Right lobe of liver (tissue), 6 donors: ENCODE measurements at regions not wholly inside any gene's neighbourhood (a gene's known extent, or its start where the extent isn't known, plus 50 kb on each side); places are given as distances from the start of the nearest gene placed in this dataset.

Experiments used
- ATAC-seq, 4 donors: fragments of 200-7000 bp; cut with Tn5 transposase; one replicate each; pipeline ENCODE4 v1.9.1; 2020; ENCODE audit warnings: mild to moderate bottlenecking in 4 of 4, moderate library complexity in 4 of 4
- DNase-seq, 3 donors: peaks; one replicate each; pipeline ENCODE4 v3.0.0-alpha.2; 2020
- H3K27ac ChIP-seq, 3 donors: fragments of 200-600 bp; one replicate each; pipeline ENCODE4 v1.8.0; 2022
- H3K27me3 ChIP-seq, 2 donors: fragments of 200-600 bp; one replicate each; pipeline ENCODE4 v1.8.0; 2022
- H3K36me3 ChIP-seq, 4 donors: fragments of 200-600 bp; sonication (generic) in 1 of 4; one replicate each; pipeline versions ENCODE4 v1.5.1 to v1.8.0; 2017 to 2022; ENCODE audit warnings: control low read depth in 1 of 4
- H3K4me1 ChIP-seq, 4 donors: fragments of 200-600 bp; sonication (generic) in 1 of 4; one replicate each; pipeline versions ENCODE4 v1.5.1 to v1.8.0; 2017 to 2022; ENCODE audit warnings: control low read depth in 1 of 4
- H3K4me3 ChIP-seq, 3 donors: fragments of 200-600 bp; one replicate each; pipeline ENCODE4 v1.8.0; 2022
- H3K9me3 ChIP-seq, 4 donors: fragments of 200-600 bp; sonication (generic) in 1 of 4; one replicate each; pipeline versions ENCODE4 v1.5.1 to v1.8.0; 2017 to 2022; ENCODE audit warnings: control low read depth in 1 of 4
- CTCF ChIP-seq, 4 donors: fragments of 200-600 bp in 3 of 4; fragments of 450-650 bp in 1 of 4; IDR thresholded peaks; one replicate each; pipeline versions ENCODE4 v1.5.1 to v1.8.0; 2016 to 2022; ENCODE audit warnings: antibody characterized with exemption in 4 of 4, mild to moderate bottlenecking in 2 of 4
- POLR2A ChIP-seq: fragments of 450-650 bp; IDR thresholded peaks from one replicate; pipeline ENCODE4 v1.6.1; 2017; ENCODE audit warnings: antibody characterized with exemption, mild to moderate bottlenecking
- WGBS: methylation state at CpG from one replicate; pipeline ENCODE4 v1.1.6; 2018; ENCODE audit warnings: low coverage, low lambda C conversion rate; ENCODE audit not compliant: insufficient coverage; ENCODE audit errors: missing lambda C conversion rate; 5-methylcytosine and 5-hydroxymethylcytosine counted together
- intact Hi-C, 2 donors: fragments of 100-400 bp; cut with DNase I; formaldehyde crosslinking; loops; one replicate each; pipeline versions ENCODE4 v1.11.2 to v1.14.1; 2022
- donor health status: DM: no; HTN: yes; CAD: no.
- donor health status: DM: no; HTN: no; CAD: no.
- donor health status: DM: no; HTN: no; CAD: no.
- donor health status: DM: no; HTN: yes; CAD: no.
- donor health status: DM: no; HTN: yes; CAD: no.

GRCh38 chr4:183030309-183030708, 68.7 kb upstream of the WWC2 start:
- TF ChIP-seq CTCF (IDR thresholded peaks at IDR 0.05), result no peak
- TF ChIP-seq POLR2A, result no peak
- H3K27ac ChIP-seq, result no peak overlapping the region
- no peaks in the 10 kb centered on the region for H3K9me3 ChIP-seq
- DNase-seq (no peak), ATAC-seq (no peak)
- no peak overlapping the region for H3K4me3 ChIP-seq
- intact Hi-C loops, result no loop called here
- no peaks in the 10 kb centered on the region for H3K27me3 ChIP-seq
- WGBS, result 50% methylated on average over 1 of the region's 1 CpG
- H3K4me1 ChIP-seq, result no peaks in the 10 kb centered on the region
- H3K36me3 ChIP-seq, result no peaks in the 10 kb centered on the region

- TF ChIP-seq CTCF (IDR thresholded peaks at IDR 0.05) (no peak), POLR2A (no peak)
- H3K36me3 ChIP-seq, result no peaks in the 10 kb centered on the region
- H3K27me3 ChIP-seq, result no peaks in the 10 kb centered on the region
- H3K4me3 ChIP-seq, result no peak overlapping the region
- DNase-seq (no peak), ATAC-seq (no peak)
- 72% methylated on average over 4 of the region's 4 CpGs for WGBS
- no peaks in the 10 kb centered on the region for H3K9me3 ChIP-seq
- intact Hi-C loops, result no loop called here
- no peak overlapping the region for H3K27ac ChIP-seq
- no peaks in the 10 kb centered on the region for H3K4me1 ChIP-seq
These were observed 69.7 kb upstream of the WWC2 start for GRCh38 chr4:183029365-183029764.

- Histone ChIP-seq H3K4me1 (no peaks in the 10 kb centered on the region), H3K36me3 (no peaks in the 10 kb centered on the region), H3K9me3 (no peaks in the 10 kb centered on the region), H3K27ac (no peak overlapping the region), H3K27me3 (no peaks in the 10 kb centered on the region), H3K4me3 (no peak overlapping the region)
- no peak for ATAC-seq
- TF ChIP-seq POLR2A (no peak), CTCF (IDR thresholded peaks at IDR 0.05) (no peak)
- 75% methylated on average over 2 of the region's 2 CpGs for WGBS
- DNase-seq, result no peak
- intact Hi-C loops, result no loop called here
These were observed 72.4 kb upstream of the WWC2 start for GRCh38 chr4:183026701-183027100.

GRCh38 chr4:183022617-183023016, 76.4 kb upstream of the WWC2 start:
- 79% methylated on average over 8 of the region's 8 CpGs for WGBS
- DNase-seq, result no peak
- H3K4me3 ChIP-seq, result no peak overlapping the region

More at GRCh38 chr4:183022617-183023016, 76.4 kb upstream of the WWC2 start:
- intact Hi-C loops, result no loop called here
- H3K27ac ChIP-seq, result no peak overlapping the region
- ATAC-seq, result no peak
- no peaks in the 10 kb centered on the region for H3K9me3 ChIP-seq
- no peaks in the 10 kb centered on the region for H3K27me3 ChIP-seq
- no peaks in the 10 kb centered on the region for H3K4me1 ChIP-seq
- no peaks in the 10 kb centered on the region for H3K36me3 ChIP-seq
- TF ChIP-seq CTCF (IDR thresholded peaks at IDR 0.05) (no peak), POLR2A (no peak)
